RPMI7951 (cell line): ENCODE measurements at regions not wholly inside any gene's neighbourhood (a gene's known extent, or its start where the extent isn't known, plus 50 kb on each side); places are given as distances from the start of the nearest gene placed in this dataset.
"Not testable (repeated sequence)": the region's sequence is repeated elsewhere in the genome, so short reads cannot be mapped to it uniquely, and the experiment has no call there.

Source experiments
- DNase-seq: peaks from one replicate; pipeline ENCODE4 v3.0.0-alpha.2; 2012; ENCODE audit warnings: low read depth

DNA sequence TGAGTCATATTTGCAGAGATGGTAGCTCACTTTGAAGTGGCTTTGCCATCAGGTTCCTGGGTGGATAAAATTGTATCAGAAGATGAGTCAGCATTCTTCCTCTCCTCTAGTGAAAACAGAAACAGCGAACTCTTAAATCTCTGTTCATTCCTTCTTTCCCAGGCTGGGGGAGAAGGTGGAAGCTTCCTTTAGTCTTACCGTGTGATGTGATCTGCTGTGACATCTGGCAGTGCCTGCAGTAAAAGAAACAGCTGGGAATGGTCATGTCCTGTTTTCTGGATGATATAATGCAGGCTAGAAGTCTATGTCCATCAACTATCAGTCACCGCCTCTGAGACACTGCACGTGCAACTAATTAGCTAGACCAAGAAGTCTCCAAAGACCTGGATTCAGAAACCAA, 171.6 kb downstream of the VAPA start:
- peak; percentile 96 for DNase-seq

- DNase-seq: no peak
Observed at GRCh38 chr18:10085876-10086275, 172.1 kb downstream of the VAPA start.

- peak; percentile 45 for DNase-seq
Observed at GRCh38 chr18:10086458-10087210, 172.8 kb downstream of the VAPA start.

- no peak for DNase-seq
Observed at GRCh38 chr18:10088734-10089133, 174.9 kb downstream of the VAPA start.

DNA sequence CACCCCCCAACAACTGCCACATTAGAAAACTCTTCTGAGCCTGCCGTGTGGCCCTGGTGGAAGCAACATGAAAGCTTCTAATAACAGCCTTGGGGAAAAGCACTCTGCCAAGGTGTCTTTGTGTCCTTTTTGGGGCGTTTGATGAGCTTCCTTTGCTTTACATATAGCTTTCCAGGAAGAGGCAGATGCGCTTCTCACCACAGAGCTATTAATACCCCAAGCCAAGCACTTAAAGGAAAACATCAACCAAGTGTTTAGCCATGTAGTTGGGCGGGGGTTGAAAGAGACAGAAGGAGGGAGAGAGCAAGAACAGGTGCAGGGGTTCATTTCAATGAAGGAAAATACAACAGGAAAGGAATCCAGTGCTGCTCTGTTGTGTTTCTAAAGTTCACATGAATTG, 176.1 kb downstream of the VAPA start:
- DNase-seq: no peak

- DNase-seq: no peak
Observed at GRCh38 chr18:10090668-10091067, 176.9 kb downstream of the VAPA start.

- DNase-seq: no peak
Observed at GRCh38 chr18:10093445-10093844, 179.6 kb downstream of the VAPA start.

GRCh38 chr18:10094154-10094553, 180.3 kb downstream of the VAPA start:
- peak; percentile 66 for DNase-seq

DNA sequence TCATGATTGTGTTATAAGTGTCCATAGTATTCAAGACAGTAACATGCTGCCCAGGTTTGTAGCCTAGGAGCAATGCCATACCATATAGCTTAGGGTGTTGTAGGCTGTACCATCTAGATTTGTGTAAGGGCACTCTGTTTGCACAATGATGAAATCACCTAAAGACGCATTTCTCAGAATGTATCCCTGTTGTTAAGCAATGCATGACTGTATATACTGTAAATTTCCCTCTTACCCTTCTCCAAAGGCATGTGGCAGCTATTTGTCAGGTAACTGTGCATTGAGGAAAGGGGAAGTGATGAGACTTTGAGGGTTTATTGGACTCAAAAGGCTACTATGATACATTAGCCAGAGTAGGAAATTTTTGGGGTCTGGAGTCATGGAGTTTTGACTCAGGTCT, 180.8 kb downstream of the VAPA start:
- DNase-seq: no peak

DNA sequence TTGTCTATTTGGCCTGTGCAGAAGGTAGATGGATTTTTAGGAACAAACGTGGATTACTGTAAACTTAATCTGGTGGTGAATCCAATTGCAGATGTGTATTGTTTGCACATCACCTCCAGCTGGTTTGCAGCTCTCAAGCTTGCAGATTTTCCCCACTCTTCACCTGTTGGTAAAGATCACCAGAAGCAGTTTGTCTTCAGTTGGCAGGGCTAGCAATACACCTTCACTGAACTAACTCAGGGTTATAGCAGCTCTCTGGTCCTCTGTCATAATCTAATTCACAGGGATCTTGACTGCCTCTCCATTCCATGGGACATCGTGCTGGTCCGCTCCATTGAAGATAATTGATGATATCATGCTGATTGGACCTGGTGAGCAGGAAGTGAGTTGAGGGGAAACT, 181.5 kb downstream of the VAPA start:
- no peak for DNase-seq

DNA sequence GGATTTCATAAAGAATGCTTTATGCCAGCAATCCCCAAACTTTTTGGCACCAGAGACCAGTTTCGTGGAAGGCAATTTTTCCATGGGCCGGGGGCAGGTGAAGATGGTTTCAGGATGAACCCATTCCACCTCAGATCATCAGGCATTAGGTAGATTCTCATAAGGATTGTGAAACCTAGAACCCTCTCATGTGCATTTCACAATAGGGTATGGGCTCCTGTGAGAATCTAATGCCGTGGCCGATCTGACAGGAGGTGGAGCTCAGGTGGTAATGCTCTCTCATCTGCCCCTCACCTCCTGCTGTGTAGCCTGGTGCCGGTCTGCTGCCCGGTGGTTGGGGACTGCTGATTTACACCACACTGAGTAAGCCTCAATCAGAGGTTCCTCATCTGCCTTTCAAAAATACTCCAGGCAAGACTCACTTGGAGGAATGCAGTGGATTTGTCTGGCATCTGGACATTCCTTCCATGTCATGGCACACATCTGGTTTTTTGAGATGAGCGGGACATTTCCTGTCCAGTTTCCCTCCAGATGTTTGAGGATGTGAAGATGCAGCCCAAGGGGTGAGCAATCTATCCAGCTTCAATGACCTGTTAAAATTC, 185.8 kb downstream of the VAPA start:
- peak; percentile 83 for DNase-seq

DNA sequence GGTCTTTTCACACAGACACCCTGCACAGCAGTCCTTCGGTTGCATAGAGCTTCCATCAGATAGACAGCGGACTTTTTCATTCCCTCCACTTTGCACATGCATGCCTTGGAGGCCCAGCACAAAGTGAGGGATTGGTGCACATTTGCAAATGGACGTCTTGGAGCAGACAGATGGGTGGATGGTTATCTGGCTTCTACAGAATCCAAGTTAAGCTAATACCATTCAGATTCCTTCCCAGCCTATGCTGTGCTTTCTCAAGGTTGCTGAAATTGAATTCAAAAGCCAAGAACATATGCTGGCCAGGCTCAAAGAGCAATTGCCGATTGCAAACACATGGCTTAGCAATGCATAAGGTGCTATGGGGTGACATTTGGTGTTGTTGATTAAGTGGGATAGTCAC, 186.4 kb downstream of the VAPA start:
- DNase-seq: no peak

DNA sequence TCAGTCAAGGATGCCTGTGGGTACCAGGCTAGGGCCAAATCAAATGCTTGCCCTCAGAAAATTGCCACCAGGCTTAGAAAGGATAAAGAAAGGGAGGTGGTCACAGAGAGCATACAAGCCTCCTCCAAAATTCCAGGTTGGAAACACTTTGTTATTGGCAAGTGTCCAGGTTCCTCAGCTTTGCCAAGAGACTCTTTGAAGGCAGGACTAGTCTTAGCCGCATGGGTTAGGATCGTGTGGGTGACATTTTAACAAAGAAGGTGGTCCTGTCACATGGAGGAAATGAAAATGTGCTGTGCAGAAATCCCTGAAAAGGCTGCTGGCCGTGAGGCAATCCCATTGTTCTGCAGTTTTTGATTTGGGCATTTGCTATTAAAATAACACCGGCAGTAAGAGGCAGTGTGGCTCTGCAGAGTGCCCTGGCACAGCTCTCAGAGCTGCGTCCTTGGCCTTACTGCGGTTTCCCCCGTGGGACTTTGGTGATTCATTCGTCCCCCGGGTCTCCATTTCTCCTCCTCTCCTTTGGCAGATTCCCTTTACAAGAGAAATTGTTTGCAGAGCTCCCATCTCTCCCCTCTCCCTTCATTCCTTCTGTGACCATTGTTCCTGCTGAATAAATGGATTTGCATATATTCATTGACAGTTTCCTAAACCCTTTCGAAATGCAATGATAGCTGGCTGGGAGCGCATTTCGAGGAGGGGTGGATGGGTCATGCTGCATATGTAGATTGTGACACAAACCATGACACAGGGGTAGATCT, 187.3 kb downstream of the VAPA start:
- DNase-seq: peak; percentile 91

GRCh38 chr18:10101729-10102128, 187.9 kb downstream of the VAPA start:
- DNase-seq: peak; percentile 30

DNA sequence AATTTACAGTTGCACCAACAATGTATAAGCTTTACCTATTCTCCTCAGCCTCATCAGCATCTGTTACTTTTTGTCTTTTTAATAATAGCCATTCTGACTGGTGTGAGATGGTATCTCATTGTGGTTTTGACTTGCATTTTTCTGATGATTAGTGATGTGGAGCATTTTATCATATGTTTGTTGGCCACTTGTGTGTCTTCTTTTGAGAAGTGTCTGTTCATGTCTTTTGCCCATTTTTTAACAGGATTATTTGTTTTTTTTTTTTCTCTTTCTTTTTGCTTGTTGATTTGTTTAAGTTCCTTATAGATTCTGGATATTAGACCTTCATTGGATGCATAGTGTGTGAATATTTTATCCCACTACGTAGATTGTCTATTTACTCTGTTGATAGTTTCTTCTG, 191.3 kb downstream of the VAPA start:
- not testable (repeated sequence) for DNase-seq

DNA sequence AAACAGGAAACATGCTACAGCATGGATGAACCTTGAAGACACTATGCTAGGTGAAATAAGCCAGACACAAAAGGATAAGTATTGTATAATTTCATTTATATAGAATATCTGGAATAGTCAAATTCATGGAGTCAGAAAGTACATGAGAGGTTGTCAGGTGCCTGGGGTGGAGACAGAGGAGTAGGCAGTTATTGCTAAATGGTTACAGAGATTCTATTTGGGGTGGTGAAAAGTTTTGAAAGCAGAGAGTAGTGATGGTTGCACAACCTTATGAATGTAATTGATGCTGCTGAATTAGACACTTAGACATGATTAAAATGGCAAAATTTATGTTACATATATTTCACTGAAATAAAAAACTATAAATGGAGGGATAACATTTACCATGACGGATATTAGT, 197.4 kb downstream of the VAPA start:
- no peak for DNase-seq

GRCh38 chr18:10111944-10112343, 198.1 kb downstream of the VAPA start:
- DNase-seq: no peak

GRCh38 chr18:10113121-10114022, 199.6 kb downstream of the VAPA start:
- no peak for DNase-seq

DNA sequence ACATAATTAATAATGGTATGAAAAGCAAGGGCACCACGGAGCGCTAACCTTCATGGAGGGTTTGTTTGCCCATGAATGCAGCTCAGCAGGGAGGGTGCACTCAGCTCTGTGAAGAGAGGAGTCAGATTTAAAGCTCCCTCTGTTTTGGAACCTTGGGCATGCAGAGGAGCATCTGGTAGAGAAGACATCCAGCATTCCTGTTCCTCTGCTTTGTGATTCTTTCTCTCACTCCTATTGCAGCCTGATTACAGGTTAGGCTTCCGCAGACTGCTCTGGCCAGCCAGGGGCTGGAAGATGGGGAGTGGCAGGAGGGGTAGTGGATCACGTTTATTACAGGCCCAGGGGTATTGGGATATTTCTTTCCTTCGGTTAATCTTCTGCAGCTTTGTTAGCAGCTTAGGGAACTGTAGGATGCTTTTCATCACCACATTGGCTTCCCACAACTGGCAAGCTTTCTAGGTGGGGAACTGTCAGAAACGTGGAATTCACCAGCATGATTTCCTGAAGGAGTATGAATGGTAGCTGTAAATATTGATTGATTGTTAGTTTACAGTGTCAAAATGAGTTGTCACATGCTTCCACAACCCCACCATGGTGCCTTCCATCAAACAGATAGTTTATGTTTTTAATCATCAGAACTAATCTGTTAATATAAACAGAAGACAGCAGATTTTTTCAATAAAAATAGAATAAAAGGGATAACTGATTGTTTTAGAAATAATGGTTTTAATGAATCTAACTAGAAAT, 201.1 kb downstream of the VAPA start:
- DNase-seq: no peak

GRCh38 chr18:10116574-10116973, 202.8 kb downstream of the VAPA start:
- DNase-seq: no peak

- no peak for DNase-seq
Observed at GRCh38 chr18:10119528-10119927, 205.7 kb downstream of the VAPA start.
